Esophagus muscularis mucosa (tissue), 3 donors: ENCODE measurements at regions not wholly inside any gene's neighbourhood (a gene's known extent, or its start where the extent isn't known, plus 50 kb on each side); places are given as distances from the start of the nearest gene placed in this dataset.

Experiments used
- CTCF ChIP-seq, 3 experiments: fragments of 200-600 bp in 2 of 3; fragments of 450-650 bp in 1 of 3; sonication (generic) in 2 of 3; IDR thresholded peaks; one replicate each; pipeline ENCODE4 v1.5.1; 2017 to 2019; ENCODE audit warnings: antibody characterized with exemption in 3 of 3, mild to moderate bottlenecking in 2 of 3, moderate library complexity in 1 of 3
- POLR2A ChIP-seq: fragments of 450-650 bp; IDR thresholded peaks from one replicate; pipeline ENCODE4 v1.6.1; 2017; ENCODE audit warnings: antibody characterized with exemption, moderate library complexity, mild to moderate bottlenecking, low read depth
- POLR2AphosphoS5 ChIP-seq, 2 donors: sonication (generic); formaldehyde crosslinking; IDR thresholded peaks; one replicate each; pipeline ENCODE4 v1.6.1; 2017; ENCODE audit warnings: antibody characterized with exemption in 2 of 2

DNA sequence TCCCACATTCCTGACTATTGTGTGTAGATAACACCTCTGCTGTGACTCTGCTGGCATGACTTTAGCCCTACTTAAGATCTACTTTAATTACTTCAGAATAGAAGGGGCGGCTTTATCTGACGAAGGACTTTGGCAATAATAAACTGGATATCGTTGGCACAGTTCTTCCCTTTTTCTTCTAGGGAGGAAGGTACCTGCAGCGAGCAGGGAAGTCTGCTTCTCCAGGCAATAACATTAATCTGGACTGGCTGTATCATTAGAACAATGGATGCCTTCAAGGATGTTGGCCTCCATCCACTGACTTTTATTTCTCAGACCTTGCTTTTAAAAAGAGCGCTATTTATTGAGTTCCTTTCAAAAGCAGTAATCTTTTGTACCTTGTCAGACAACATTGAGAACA is 172.6 kb upstream of the THSD7A start:
- TF ChIP-seq CTCF (IDR thresholded peaks at IDR 0.05) = no peak
- no peak for TF ChIP-seq POLR2AphosphoS5 (IDR thresholded peaks at IDR 0.05)
- no peak for TF ChIP-seq POLR2A
